ENCODE measurements at regions not wholly inside any gene's neighbourhood (a gene's known extent, or its start where the extent isn't known, plus 50 kb on each side); places are given as distances from the start of the nearest gene placed in this dataset.

DNA sequence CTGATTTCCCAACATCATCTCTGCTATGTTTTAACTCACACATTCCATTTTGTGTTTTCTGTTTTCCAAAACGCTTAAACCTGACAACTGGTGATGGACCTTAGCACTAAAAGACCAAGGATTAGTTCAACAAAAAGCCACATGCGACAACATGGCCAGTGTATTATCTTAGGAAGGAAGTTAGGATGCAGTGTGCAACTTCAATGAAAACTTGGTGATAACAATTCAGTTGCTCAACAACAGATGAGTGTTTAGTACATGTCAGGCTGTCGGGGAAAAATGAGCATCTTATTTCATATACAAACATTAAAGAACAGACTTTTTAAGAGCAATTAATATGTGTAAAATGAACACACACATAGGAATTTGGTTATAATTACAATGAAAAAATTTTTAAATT lies 780.0 kb downstream of the SEMA5A start:
- ChIA-PET POLR2A (no interaction called here), CTCF (no interaction called here)
- H3K27ac Mint-ChIP-seq, result no peak overlapping the region
- H3K4me1 ChIP-seq (ENCODE audit: insufficient read depth, low read length), result no peaks in the 10 kb centered on the region
- no peaks in the 10 kb centered on the region for H3K27me3 ChIP-seq (ENCODE audit: control insufficient read depth in 1 of 2, insufficient read depth in 2 of 2, low read length in 2 of 2)
- DNase-seq, result no peak
- no peak for ATAC-seq (ENCODE audit: poor library complexity)
- no peak overlapping the region for H3K4me3 Mint-ChIP-seq
- intact Hi-C loops (cut with DNase I, micrococcal nuclease), result no loop called here
- H3K27ac ChIP-seq (ENCODE audit: low read depth in 1 of 2, low read length in 2 of 2), result no peak overlapping the region
- no peaks in the 10 kb centered on the region for H3K36me3 Mint-ChIP-seq (ENCODE audit: low read depth)
- peaks cover 0 to 15% of the 10 kb centered on the region in 2 experiments for H3K9me3 ChIP-seq (ENCODE audit: control insufficient read depth in 1 of 2, insufficient read depth in 1 of 2, low read length in 2 of 2)
- no peaks in the 10 kb centered on the region for H3K4me1 Mint-ChIP-seq (ENCODE audit: low read depth)
- H3K4me3 ChIP-seq (ENCODE audit: low read length), result no peak overlapping the region
- TF ChIP-seq CTCF (IDR thresholded peaks at IDR 0.05), result no peak
- H3K9me3 Mint-ChIP-seq, result peaks cover 8% of the 10 kb centered on the region
- no peaks in the 10 kb centered on the region for H3K36me3 ChIP-seq (ENCODE audit: insufficient read depth, low read length)
- no peaks in the 10 kb centered on the region for H3K27me3 Mint-ChIP-seq

DNA sequence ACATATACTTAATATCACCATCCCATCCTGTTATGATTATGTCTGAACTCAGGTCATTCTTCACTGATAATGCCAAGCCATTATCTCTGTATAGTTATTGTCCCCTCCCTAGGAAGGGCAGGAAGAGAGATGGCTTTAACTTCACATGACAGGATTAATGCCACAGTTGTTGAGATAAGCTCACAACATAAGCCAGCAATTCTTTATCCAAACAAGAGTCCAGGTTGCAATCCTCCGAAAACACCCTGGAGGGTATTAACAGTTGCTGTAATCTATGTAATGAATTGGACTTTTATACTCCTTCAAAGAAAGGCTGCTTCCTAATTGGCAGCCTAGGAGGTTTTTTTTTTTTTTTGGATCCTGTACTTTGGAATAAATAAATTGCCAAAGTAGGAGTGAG lies 779.4 kb downstream of the SEMA5A start:
- Mint-ChIP-seq H3K4me1 (ENCODE audit: low read depth) (no peaks in the 10 kb centered on the region), H3K27ac (no peak overlapping the region), H3K27me3 (no peaks in the 10 kb centered on the region), H3K4me3 (no peak overlapping the region), H3K36me3 (ENCODE audit: low read depth) (no peaks in the 10 kb centered on the region), H3K9me3 (peaks cover 2% of the 10 kb centered on the region)
- no peak for DNase-seq
- POLR2A ChIA-PET, result no interaction called here
- H3K27me3 ChIP-seq (ENCODE audit: control insufficient read depth in 1 of 2, insufficient read depth in 2 of 2, low read length in 2 of 2), result no peaks in the 10 kb centered on the region
- no peaks in the 10 kb centered on the region for H3K36me3 ChIP-seq (ENCODE audit: insufficient read depth, low read length)
- H3K4me1 ChIP-seq (ENCODE audit: insufficient read depth, low read length), result no peaks in the 10 kb centered on the region
- no peak overlapping the region for H3K4me3 ChIP-seq (ENCODE audit: low read length)
- peaks cover 0 to 14% of the 10 kb centered on the region in 2 experiments for H3K9me3 ChIP-seq (ENCODE audit: control insufficient read depth in 1 of 2, insufficient read depth in 1 of 2, low read length in 2 of 2)
- CTCF ChIA-PET, result no interaction called here
- no peak for TF ChIP-seq CTCF (IDR thresholded peaks at IDR 0.05)
- ATAC-seq (ENCODE audit: poor library complexity), result no peak
- intact Hi-C loops (cut with DNase I, micrococcal nuclease), result no loop called here
- H3K27ac ChIP-seq (ENCODE audit: low read depth in 1 of 2, low read length in 2 of 2), result no peak overlapping the region

GRCh38 chr5:8767111-8767510 lies 778.8 kb downstream of the SEMA5A start:
- no peak for ATAC-seq (ENCODE audit: poor library complexity)
- intact Hi-C loops (cut with DNase I, micrococcal nuclease), result no loop called here
- Histone ChIP-seq H3K36me3 (ENCODE audit: insufficient read depth, low read length) (no peaks in the 10 kb centered on the region), H3K4me1 (ENCODE audit: insufficient read depth, low read length) (no peaks in the 10 kb centered on the region), H3K4me3 (ENCODE audit: low read length) (no peak overlapping the region), H3K27me3 (ENCODE audit: control insufficient read depth in 1 of 2, insufficient read depth in 2 of 2, low read length in 2 of 2) (no peaks in the 10 kb centered on the region), H3K27ac (ENCODE audit: low read depth in 1 of 2, low read length in 2 of 2) (no peak overlapping the region), H3K9me3 (ENCODE audit: control insufficient read depth in 1 of 2, insufficient read depth in 1 of 2, low read length in 2 of 2) (peaks cover 0 to 10% of the 10 kb centered on the region in 2 experiments)
- no peak for TF ChIP-seq CTCF (IDR thresholded peaks at IDR 0.05)
- CTCF ChIA-PET, result no interaction called here
- H3K27ac Mint-ChIP-seq, result no peak overlapping the region
- H3K36me3 Mint-ChIP-seq (ENCODE audit: low read depth), result no peaks in the 10 kb centered on the region
- no peak for DNase-seq
- no peaks in the 10 kb centered on the region for H3K4me1 Mint-ChIP-seq (ENCODE audit: low read depth)
- no peak overlapping the region for H3K4me3 Mint-ChIP-seq
- H3K9me3 Mint-ChIP-seq, result peaks cover 2% of the 10 kb centered on the region
- H3K27me3 Mint-ChIP-seq, result no peaks in the 10 kb centered on the region
- POLR2A ChIA-PET, result no interaction called here
